ENCODE measurements at regions not wholly inside any gene's neighbourhood (a gene's known extent, or its start where the extent isn't known, plus 50 kb on each side); places are given as distances from the start of the nearest gene placed in this dataset.

GRCh38 chr3:28103861-28104260 is 137.6 kb upstream of the CMC1 start:
- peaks cover 8% of the 10 kb centered on the region for H3K36me3 Mint-ChIP-seq
- peaks cover 20% of the 10 kb centered on the region for H3K9me3 Mint-ChIP-seq (ENCODE audit: low read depth)
- peaks cover 6% of the 10 kb centered on the region for H3K4me1 Mint-ChIP-seq (ENCODE audit: low read depth)
- no peaks in the 10 kb centered on the region for H3K27me3 Mint-ChIP-seq
- no peak overlapping the region for H3K27ac Mint-ChIP-seq
- no peak overlapping the region for H3K4me3 Mint-ChIP-seq

- H3K36me3 Mint-ChIP-seq, result peaks cover 8% of the 10 kb centered on the region
- H3K4me3 Mint-ChIP-seq, result no peak overlapping the region
- no peak overlapping the region for H3K27ac Mint-ChIP-seq
- peaks cover 6% of the 10 kb centered on the region for H3K4me1 Mint-ChIP-seq (ENCODE audit: low read depth)
- no peaks in the 10 kb centered on the region for H3K27me3 Mint-ChIP-seq
- H3K9me3 Mint-ChIP-seq (ENCODE audit: low read depth), result peaks cover 16% of the 10 kb centered on the region
Measured at GRCh38 chr3:28104896-28105534, 136.4 kb upstream of the CMC1 start.

GRCh38 chr3:28109829-28110228 is 131.6 kb upstream of the CMC1 start:
- H3K4me3 Mint-ChIP-seq, result no peak overlapping the region
- peaks cover 5% of the 10 kb centered on the region for H3K9me3 Mint-ChIP-seq (ENCODE audit: low read depth)
- peaks cover 4% of the 10 kb centered on the region for H3K36me3 Mint-ChIP-seq
- no peak overlapping the region for H3K27ac Mint-ChIP-seq
- H3K27me3 Mint-ChIP-seq, result no peaks in the 10 kb centered on the region
- no peaks in the 10 kb centered on the region for H3K4me1 Mint-ChIP-seq (ENCODE audit: low read depth)

GRCh38 chr3:28110869-28111268 is 130.6 kb upstream of the CMC1 start:
- Mint-ChIP-seq H3K27ac (no peak overlapping the region), H3K9me3 (ENCODE audit: low read depth) (peaks cover 5% of the 10 kb centered on the region), H3K36me3 (peaks cover 4% of the 10 kb centered on the region), H3K4me1 (ENCODE audit: low read depth) (no peaks in the 10 kb centered on the region), H3K27me3 (no peaks in the 10 kb centered on the region), H3K4me3 (no peak overlapping the region)

GRCh38 chr3:28114893-28115292 is 126.5 kb upstream of the CMC1 start:
- Mint-ChIP-seq H3K9me3 (ENCODE audit: low read depth) (no peaks in the 10 kb centered on the region), H3K4me3 (no peak overlapping the region), H3K27ac (no peak overlapping the region), H3K36me3 (no peaks in the 10 kb centered on the region), H3K27me3 (no peaks in the 10 kb centered on the region), H3K4me1 (ENCODE audit: low read depth) (no peaks in the 10 kb centered on the region)

GRCh38 chr3:28115316-28115715 is 126.1 kb upstream of the CMC1 start:
- H3K27me3 Mint-ChIP-seq, result no peaks in the 10 kb centered on the region
- H3K36me3 Mint-ChIP-seq, result no peaks in the 10 kb centered on the region
- no peaks in the 10 kb centered on the region for H3K4me1 Mint-ChIP-seq (ENCODE audit: low read depth)
- H3K4me3 Mint-ChIP-seq, result no peak overlapping the region
- no peak overlapping the region for H3K27ac Mint-ChIP-seq
- no peaks in the 10 kb centered on the region for H3K9me3 Mint-ChIP-seq (ENCODE audit: low read depth)

GRCh38 chr3:28117598-28117997 is 123.8 kb upstream of the CMC1 start:
- no peak overlapping the region for H3K27ac Mint-ChIP-seq
- H3K4me3 Mint-ChIP-seq, result no peak overlapping the region
- no peaks in the 10 kb centered on the region for H3K36me3 Mint-ChIP-seq
- no peaks in the 10 kb centered on the region for H3K9me3 Mint-ChIP-seq (ENCODE audit: low read depth)
- H3K27me3 Mint-ChIP-seq, result no peaks in the 10 kb centered on the region
- H3K4me1 Mint-ChIP-seq (ENCODE audit: low read depth), result no peaks in the 10 kb centered on the region

GRCh38 chr3:28118087-28118486 is 123.3 kb upstream of the CMC1 start:
- no peak overlapping the region for H3K4me3 Mint-ChIP-seq
- no peaks in the 10 kb centered on the region for H3K36me3 Mint-ChIP-seq
- no peaks in the 10 kb centered on the region for H3K27me3 Mint-ChIP-seq
- H3K9me3 Mint-ChIP-seq (ENCODE audit: low read depth), result no peaks in the 10 kb centered on the region
- no peaks in the 10 kb centered on the region for H3K4me1 Mint-ChIP-seq (ENCODE audit: low read depth)
- H3K27ac Mint-ChIP-seq, result no peak overlapping the region

GRCh38 chr3:28122227-28122626 is 119.2 kb upstream of the CMC1 start:
- Mint-ChIP-seq H3K36me3 (no peaks in the 10 kb centered on the region), H3K27me3 (no peaks in the 10 kb centered on the region), H3K9me3 (ENCODE audit: low read depth) (no peaks in the 10 kb centered on the region), H3K27ac (no peak overlapping the region), H3K4me3 (no peak overlapping the region), H3K4me1 (ENCODE audit: low read depth) (no peaks in the 10 kb centered on the region)

GRCh38 chr3:28124882-28125281 is 116.5 kb upstream of the CMC1 start:
- Mint-ChIP-seq H3K27ac (no peak overlapping the region), H3K36me3 (no peaks in the 10 kb centered on the region), H3K27me3 (no peaks in the 10 kb centered on the region), H3K4me1 (ENCODE audit: low read depth) (no peaks in the 10 kb centered on the region), H3K9me3 (ENCODE audit: low read depth) (no peaks in the 10 kb centered on the region), H3K4me3 (no peak overlapping the region)

- no peak overlapping the region for H3K27ac Mint-ChIP-seq
- H3K9me3 Mint-ChIP-seq (ENCODE audit: low read depth), result no peaks in the 10 kb centered on the region
- H3K4me1 Mint-ChIP-seq (ENCODE audit: low read depth), result no peaks in the 10 kb centered on the region
- H3K27me3 Mint-ChIP-seq, result no peaks in the 10 kb centered on the region
- H3K36me3 Mint-ChIP-seq, result no peaks in the 10 kb centered on the region
- no peak overlapping the region for H3K4me3 Mint-ChIP-seq
Measured at GRCh38 chr3:28125342-28125741, 116.1 kb upstream of the CMC1 start.

- Mint-ChIP-seq H3K36me3 (no peaks in the 10 kb centered on the region), H3K9me3 (ENCODE audit: low read depth) (no peaks in the 10 kb centered on the region), H3K27ac (no peak overlapping the region), H3K4me3 (no peak overlapping the region), H3K27me3 (no peaks in the 10 kb centered on the region), H3K4me1 (ENCODE audit: low read depth) (no peaks in the 10 kb centered on the region)
Measured at GRCh38 chr3:28130836-28131235, 110.6 kb upstream of the CMC1 start.

GRCh38 chr3:28132941-28133340 is 108.5 kb upstream of the CMC1 start:
- H3K9me3 Mint-ChIP-seq (ENCODE audit: low read depth), result no peaks in the 10 kb centered on the region
- H3K36me3 Mint-ChIP-seq, result no peaks in the 10 kb centered on the region
- no peak overlapping the region for H3K4me3 Mint-ChIP-seq
- H3K4me1 Mint-ChIP-seq (ENCODE audit: low read depth), result no peaks in the 10 kb centered on the region
- H3K27ac Mint-ChIP-seq, result no peak overlapping the region
- no peaks in the 10 kb centered on the region for H3K27me3 Mint-ChIP-seq

- Mint-ChIP-seq H3K36me3 (no peaks in the 10 kb centered on the region), H3K27me3 (no peaks in the 10 kb centered on the region), H3K27ac (no peak overlapping the region), H3K4me3 (no peak overlapping the region), H3K4me1 (ENCODE audit: low read depth) (no peaks in the 10 kb centered on the region), H3K9me3 (ENCODE audit: low read depth) (no peaks in the 10 kb centered on the region)
Measured at GRCh38 chr3:28134198-28134597, 107.2 kb upstream of the CMC1 start.

- no peaks in the 10 kb centered on the region for H3K27me3 Mint-ChIP-seq
- no peaks in the 10 kb centered on the region for H3K9me3 Mint-ChIP-seq (ENCODE audit: low read depth)
- H3K4me3 Mint-ChIP-seq, result no peak overlapping the region
Measured at GRCh38 chr3:28134792-28135375, 106.5 kb upstream of the CMC1 start.

GRCh38 chr3:28136607-28137216 is 104.7 kb upstream of the CMC1 start:
- Mint-ChIP-seq H3K27me3 (no peaks in the 10 kb centered on the region), H3K36me3 (no peaks in the 10 kb centered on the region), H3K9me3 (ENCODE audit: low read depth) (no peaks in the 10 kb centered on the region), H3K4me3 (no peak overlapping the region), H3K27ac (no peak overlapping the region), H3K4me1 (ENCODE audit: low read depth) (no peaks in the 10 kb centered on the region)

More at GRCh38 chr3:28134792-28135375, 106.5 kb upstream of the CMC1 start:
- H3K36me3 Mint-ChIP-seq, result no peaks in the 10 kb centered on the region
- H3K4me1 Mint-ChIP-seq (ENCODE audit: low read depth), result no peaks in the 10 kb centered on the region
- no peak overlapping the region for H3K27ac Mint-ChIP-seq

Data from activated naive CD8-positive, alpha-beta T cell (primary cell).